Occipital lobe (tissue), 1 donor: ENCODE measurements at regions not wholly inside any gene's neighbourhood (a gene's known extent, or its start where the extent isn't known, plus 50 kb on each side); places are given as distances from the start of the nearest gene placed in this dataset.
A peak's percentile ranks its signal among the peaks of the same experiment; 100 is the strongest.
"Not testable (repeated sequence)": the region's sequence is repeated elsewhere in the genome, so short reads cannot be mapped to it uniquely, and the experiment has no call there.

Source experiments
- DNase-seq: peaks from one replicate; lab custom pipeline; 2025; lab: John Stamatoyannopoulos, UW

GRCh38 chr18:60066219-60066975 is 166.6 kb downstream of the PMAIP1 start:
- DNase-seq = no peak

- DNase-seq = no peak
Measured at GRCh38 chr18:60064271-60064670, 164.5 kb downstream of the PMAIP1 start.

- DNase-seq = not testable (repeated sequence)
Measured at GRCh38 chr18:60062831-60063230, 163.0 kb downstream of the PMAIP1 start.

- DNase-seq = no peak
Measured at GRCh38 chr18:60062396-60062795, 162.6 kb downstream of the PMAIP1 start.

- DNase-seq = no peak
Measured at GRCh38 chr18:60060578-60060977, 160.8 kb downstream of the PMAIP1 start.

GRCh38 chr18:60060026-60060425 is 160.2 kb downstream of the PMAIP1 start:
- DNase-seq = no peak

GRCh38 chr18:60059216-60059615 is 159.4 kb downstream of the PMAIP1 start:
- DNase-seq = no peak

GRCh38 chr18:60053747-60054304 is 154.0 kb downstream of the PMAIP1 start:
- peak; percentile 1 for DNase-seq

- DNase-seq = no peak
Measured at GRCh38 chr18:60050821-60051220, 151.0 kb downstream of the PMAIP1 start.

- DNase-seq = no peak
Measured at GRCh38 chr18:60049172-60049571, 149.4 kb downstream of the PMAIP1 start.

GRCh38 chr18:60047556-60047955 is 147.8 kb downstream of the PMAIP1 start:
- DNase-seq = no peak

GRCh38 chr18:60044290-60045006 is 144.7 kb downstream of the PMAIP1 start:
- no peak for DNase-seq

- DNase-seq = no peak
Measured at GRCh38 chr18:60040971-60041370, 141.2 kb downstream of the PMAIP1 start.

- no peak for DNase-seq
Measured at GRCh38 chr18:60038731-60039130, 138.9 kb downstream of the PMAIP1 start.

GRCh38 chr18:60027397-60027796 is 127.6 kb downstream of the PMAIP1 start:
- DNase-seq = peak; percentile 20

GRCh38 chr18:60024857-60025256 is 125.1 kb downstream of the PMAIP1 start:
- DNase-seq = no peak

GRCh38 chr18:60024345-60024744 is 124.5 kb downstream of the PMAIP1 start:
- no peak for DNase-seq

- no peak for DNase-seq
Measured at GRCh38 chr18:60022671-60023276, 123.0 kb downstream of the PMAIP1 start.

- DNase-seq = no peak
Measured at GRCh38 chr18:60021556-60021955, 121.8 kb downstream of the PMAIP1 start.

- DNase-seq = no peak
Measured at GRCh38 chr18:60020107-60020925, 120.5 kb downstream of the PMAIP1 start.

- no peak for DNase-seq
Measured at GRCh38 chr18:60019463-60019840, 119.7 kb downstream of the PMAIP1 start.
